Hindlimb muscle (tissue), 1 donor: ENCODE measurements at regions not wholly inside any gene's neighbourhood (a gene's known extent, or its start where the extent isn't known, plus 50 kb on each side); places are given as distances from the start of the nearest gene placed in this dataset.
"Not testable (repeated sequence)": the region's sequence is repeated elsewhere in the genome, so short reads cannot be mapped to it uniquely, and the experiment has no call there.

Source experiments
- DNase-seq: peaks from one replicate; pipeline ENCODE4 v3.0.0-alpha.2; 2013

DNA sequence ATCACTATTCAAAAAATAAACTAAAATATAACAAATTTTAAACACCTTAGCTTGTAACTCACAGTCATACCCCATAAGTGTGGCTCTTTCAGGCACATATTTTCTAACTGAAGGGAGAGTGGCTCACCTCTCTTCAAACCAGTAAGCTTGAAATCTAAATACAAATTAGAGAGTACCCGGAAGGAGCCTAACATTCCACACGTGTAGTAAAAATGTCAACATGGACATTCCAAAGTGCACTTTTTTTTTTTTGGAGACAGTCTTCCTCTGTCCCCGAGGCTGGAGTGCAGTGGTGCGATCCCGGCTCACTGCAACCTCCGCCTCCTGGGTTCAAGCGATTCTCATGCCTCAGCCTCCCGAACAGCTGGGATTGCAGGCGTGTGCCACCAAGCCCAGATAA, 275.6 kb upstream of the ADGRL2 start:
- DNase-seq, result no peak

DNA sequence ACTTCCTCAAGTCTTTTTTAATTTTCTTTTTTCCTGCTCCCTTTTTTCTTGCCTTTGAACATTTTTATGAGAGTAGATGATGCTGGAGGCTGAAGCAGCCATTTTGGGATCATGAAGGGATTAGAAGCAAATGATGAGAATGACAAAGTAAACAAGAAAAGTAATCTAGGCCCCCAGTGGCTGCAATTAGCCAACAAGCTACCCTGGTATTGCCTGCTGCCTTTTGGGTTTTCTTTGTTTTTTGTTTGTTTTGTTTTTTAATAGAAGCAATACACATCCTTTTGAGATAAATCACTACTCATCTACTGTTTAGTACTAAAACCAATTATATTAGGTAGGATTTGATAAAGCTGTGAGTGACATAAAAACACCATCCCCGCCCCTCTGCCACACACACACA, 280.7 kb upstream of the ADGRL2 start:
- no peak for DNase-seq

DNA sequence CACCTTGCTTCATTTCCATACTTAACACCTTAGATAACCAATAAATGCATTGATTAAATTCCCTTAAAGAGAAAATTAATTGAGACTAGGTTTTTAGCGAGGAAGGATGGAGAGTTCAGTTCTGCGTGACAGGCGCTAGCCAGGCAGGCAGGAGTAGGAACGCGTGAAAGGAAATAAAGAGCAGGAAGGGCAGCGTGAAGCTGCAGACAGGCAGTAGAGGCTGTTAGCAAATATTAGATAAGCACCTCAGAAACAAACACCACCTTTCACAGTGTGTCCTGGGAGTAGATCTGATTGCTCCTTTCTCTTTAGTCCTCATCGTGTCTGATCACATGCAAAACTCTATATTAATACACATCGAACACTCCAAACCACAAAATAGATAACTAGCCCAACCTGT, 282.7 kb upstream of the ADGRL2 start:
- no peak for DNase-seq

DNA sequence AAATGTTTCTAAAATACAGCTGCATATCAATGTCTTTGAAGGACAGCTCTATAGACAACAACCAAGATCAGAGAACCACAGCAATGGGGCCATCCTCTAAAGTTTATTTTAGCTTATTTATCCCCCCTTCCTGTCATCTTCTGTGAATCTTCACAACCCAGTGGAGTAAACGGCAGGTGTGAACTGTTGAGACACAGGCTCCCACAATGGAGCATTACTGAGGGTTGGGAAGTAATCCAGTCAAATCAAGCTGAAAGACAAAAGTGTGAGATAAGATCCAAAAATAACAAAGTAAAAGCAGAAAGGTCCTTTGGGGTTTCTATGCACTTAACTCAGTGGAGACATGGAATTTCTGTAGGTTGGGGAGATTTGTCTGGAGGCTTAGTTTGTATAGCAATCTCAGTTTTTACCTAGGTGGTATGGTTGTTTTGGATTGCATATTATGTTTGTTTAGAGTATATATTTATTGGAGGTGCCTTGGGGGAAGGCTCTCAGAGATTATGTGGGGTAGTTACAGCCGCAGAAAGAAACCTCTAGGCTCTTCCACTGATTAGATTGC, 286.9 kb upstream of the ADGRL2 start:
- DNase-seq, result no peak

DNA sequence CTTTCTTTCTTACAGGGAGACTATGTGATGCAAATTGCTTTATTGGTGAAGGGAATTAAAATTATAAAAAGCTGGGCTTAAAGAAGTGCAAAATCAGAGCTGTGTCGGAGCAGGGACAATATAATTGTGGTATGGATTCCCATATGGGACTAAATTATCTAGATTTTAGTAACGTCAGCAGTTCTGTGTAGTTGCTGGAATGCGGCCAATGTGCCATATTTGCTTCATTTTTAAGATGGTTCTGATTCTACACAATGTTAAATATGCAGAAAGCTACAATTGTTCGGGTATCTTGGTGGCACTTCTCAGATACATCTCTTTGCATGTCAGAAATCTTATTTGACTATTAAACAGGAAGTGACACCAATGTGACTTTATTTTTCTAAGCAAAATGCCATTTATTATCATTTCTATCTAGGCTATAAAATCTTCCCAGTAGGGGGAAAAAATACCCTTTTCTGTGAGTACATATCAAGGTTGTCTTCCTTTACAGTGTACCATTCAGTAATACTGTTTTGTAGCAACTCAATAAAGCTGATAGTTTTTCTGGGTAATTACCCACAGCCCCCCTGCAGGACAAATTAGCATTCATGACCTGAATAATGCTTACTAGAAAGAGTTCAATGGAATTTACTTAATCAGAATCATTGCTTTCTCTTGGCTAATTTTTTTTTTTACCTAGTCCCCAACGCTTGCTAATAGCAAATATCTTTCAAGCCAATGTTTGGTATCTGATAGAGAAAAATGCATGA, 288.3 kb upstream of the ADGRL2 start:
- no peak for DNase-seq

DNA sequence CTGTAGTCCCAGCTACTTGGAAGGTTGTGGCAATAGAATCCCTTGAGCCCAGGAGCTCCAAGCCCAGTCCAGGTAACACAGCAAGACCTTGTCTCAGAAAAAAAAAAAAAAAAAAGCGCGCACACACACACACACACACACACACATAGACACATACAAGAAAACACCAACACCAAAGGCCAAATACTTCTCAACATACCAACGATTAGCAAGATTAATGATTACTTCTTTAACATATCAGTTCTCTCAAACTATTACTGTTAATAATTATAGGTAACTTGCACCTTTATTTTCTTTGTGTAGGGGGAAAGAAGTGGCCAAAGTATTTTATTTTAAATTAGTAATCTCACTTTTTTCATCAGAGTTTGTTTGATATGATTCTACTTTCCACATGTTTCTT, 289.5 kb upstream of the ADGRL2 start:
- no peak for DNase-seq

DNA sequence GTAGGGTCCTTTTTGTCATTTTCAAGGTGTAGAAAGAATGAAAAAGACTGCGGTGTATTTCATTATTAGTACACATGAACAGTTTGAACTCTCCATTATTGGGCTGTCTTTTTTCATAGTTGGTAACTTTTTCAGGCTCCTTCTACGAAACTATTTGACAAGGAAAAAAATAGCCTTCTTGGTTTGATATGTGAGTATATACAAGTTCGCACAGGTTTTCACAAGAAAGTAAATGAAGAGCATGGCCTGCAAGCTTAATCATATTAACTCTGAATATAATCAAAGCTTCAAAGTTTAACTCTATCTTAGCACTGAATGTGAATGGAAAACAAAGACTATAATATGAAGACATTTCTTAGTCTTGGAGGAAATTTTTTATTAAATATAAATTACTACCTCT, 290.0 kb upstream of the ADGRL2 start:
- DNase-seq, result no peak

DNA sequence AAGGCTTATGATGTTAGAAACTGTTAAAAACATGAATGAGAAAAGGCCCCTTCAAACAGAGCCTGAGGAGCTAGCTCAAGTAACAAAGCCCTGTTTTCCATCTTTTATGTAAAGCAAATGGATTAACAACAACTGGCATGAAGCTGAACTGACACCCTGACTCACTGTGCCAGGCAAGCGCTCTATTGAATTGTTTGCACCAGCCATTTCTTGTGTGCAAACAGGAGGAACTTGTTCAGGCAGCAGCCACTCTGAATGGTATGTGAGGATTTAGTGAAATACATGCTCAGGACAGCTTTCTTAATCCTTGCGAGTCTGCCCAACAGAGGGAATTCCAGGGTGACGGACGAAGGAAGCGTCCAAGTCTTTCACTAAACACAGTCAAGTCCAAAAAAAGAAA, 291.1 kb upstream of the ADGRL2 start:
- DNase-seq, result no peak

DNA sequence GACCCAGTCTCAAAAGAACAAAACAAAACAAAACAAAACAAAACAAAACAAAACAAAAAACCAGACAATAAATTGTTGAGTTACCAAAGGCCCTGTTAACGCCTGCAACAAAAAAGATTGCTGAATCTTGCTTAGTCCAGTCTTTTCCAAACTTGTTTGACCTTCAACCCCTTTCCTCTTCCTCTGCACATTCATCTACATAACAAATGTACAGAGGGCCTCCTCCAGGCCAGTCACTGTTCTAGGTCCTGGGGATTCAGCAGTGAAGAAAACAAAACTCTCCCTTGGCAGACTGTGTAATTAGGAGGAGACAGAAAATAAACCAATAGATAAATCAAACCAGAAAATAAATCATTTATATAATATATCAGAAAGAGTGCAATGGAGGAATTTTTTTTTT, 294.0 kb upstream of the ADGRL2 start:
- no peak for DNase-seq

DNA sequence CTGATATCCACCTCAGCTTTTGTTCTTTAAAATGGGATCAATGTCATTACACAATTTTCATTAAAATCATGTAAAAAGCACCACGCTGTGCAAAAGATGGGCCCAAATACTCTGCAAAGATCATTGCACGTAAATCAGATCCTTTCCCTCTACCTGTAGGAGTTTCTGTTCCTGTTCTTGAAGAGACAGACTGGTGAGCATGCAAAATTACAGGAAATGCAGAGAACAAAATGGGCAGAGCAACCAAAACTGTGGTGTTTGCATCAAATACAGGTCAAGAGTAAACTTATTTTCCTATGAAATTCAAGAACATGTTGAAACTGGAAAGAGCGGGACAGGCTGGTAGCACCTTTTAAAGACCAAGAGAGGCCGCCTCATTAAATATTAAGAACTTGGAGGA, 294.9 kb upstream of the ADGRL2 start:
- DNase-seq, result no peak

DNA sequence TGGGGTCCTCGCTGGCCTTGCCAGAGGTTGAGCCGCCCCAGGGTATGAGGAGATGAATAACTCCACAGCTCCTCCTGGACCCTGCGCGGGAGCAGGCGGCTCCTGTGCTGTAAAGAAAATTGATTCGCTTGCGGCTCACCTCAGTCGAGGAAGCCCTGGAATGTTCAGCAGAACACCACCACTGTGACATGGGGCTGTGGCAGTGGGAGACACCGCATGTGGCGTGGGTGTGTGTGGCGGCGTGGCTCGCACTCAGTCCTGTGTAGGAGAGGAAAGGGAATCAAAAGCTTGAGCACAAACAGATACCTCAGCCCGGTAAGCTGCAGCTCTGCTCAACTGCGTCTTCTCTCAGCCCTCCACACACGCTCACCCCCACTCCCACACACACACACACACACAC, 295.9 kb upstream of the ADGRL2 start:
- DNase-seq, result not testable (repeated sequence)

DNA sequence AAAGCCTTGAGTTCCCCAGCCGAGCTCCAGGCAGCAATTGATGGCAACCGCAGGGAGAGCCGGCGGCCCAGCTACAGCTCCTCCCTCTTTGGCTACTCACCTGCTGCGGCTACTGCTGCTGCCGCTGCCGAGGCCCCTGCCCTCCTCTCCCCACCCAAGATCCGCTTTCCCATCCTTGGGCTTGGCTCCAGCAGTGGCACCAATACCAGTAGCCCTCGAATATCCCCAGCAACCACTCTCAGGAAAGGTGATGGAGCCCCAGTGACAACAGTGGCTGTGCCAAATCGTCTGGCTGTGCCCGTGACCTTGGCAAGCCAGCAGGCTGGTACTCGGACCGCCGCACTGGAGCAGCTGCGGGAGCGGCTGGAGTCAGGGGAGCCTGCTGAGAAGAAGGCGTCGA, 298.0 kb upstream of the ADGRL2 start:
- not testable (repeated sequence) for DNase-seq

DNA sequence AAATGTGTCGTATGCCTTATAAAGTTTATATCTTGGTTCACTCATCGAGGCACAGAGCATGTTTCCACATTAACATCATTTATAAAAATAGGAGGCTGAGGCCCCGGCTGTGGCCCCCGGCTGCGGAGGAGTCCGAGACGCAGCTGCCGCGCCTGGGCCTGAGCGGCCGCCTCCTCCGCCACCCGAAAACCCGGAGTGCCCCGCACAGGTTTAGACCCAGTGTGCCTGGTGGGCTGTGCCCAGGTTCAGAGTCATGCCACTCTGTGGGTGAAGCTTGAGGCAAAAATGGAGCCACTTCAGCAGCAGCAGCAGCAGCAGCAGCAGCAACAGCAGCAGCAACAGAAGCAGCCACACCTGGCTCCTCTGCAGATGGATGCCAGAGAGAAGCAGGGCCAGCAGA, 299.2 kb upstream of the ADGRL2 start:
- not testable (repeated sequence) for DNase-seq

DNA sequence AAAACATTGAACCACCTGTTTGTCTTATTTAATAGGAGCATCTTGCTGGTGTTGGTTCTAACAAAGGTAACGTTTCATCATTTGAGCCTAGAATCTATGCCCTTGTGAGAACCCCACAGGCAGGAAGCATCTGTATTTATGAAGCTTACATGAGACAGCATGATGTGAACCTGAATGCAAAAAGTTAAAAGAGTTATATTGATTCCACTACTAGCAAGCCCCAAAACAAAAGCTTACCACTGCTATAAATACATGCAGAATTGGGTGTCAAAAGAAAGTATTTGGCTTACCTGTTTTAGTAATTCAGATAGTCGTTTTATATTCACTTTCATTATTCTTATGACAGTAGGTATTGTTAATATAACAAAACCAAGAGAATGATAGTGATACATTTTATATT, 301.2 kb upstream of the ADGRL2 start:
- no peak for DNase-seq

DNA sequence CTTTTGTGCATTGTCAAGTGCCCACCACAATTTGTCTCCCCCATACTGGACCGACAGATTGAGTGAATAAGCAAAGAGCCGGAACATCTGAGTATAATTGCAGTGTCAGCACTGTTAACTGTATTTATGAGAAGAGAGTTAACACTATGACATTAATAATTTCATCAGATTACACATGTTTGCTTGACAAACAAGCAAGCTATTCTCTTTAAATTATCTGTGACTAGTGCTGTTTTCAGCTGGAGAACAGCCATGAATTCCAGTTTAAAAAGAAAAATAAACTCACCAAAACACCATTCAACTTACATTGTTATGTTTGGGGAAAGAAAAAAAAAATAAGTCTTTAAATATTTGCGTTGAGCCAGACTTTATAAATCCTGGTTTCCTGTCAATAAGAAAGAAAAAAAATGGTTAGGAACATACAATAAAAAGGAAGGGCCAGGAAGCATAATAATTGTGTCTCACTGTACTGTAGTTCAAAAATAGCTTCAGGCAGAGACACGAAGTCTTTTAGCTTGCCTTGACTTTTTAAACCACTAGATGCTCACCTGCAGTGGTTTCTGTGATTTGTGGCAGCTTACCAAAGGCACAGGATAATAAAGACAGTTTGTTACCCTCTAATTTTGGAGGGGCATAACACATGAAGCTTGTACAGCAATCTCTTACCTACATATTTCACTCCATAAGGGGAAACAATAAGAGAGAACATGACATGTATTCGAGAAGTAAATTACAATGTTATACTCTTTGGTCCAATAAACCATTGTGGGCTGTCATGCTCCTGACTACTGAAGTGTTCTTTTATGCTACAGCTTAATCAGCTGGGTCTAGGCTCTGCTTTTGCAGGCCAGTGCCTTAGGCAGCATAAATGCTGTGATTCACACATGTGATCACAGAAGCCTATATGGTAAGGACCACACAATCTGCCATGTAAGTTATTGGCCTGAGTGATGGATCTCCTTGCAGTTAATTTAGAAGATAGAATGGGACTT, 302.0 kb upstream of the ADGRL2 start:
- DNase-seq, result no peak

DNA sequence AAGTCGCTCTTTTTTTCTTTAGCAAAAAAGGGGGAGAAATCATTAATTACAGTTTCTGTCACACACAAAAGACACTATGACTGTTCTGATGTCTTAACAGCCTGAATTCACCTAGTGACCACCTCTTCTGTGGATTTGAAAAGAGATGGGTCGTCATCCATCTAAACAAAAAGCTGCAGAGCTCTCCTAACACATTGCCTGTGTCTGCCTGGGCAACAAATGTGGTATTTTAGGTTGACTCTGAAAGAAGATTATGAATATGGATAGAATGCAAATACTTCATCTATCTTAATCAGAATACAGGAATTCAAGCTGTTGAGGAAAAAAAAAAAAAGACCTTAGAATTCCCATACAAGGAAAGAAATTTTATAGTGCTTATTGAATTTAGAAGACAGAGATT, 304.4 kb upstream of the ADGRL2 start:
- DNase-seq, result no peak

DNA sequence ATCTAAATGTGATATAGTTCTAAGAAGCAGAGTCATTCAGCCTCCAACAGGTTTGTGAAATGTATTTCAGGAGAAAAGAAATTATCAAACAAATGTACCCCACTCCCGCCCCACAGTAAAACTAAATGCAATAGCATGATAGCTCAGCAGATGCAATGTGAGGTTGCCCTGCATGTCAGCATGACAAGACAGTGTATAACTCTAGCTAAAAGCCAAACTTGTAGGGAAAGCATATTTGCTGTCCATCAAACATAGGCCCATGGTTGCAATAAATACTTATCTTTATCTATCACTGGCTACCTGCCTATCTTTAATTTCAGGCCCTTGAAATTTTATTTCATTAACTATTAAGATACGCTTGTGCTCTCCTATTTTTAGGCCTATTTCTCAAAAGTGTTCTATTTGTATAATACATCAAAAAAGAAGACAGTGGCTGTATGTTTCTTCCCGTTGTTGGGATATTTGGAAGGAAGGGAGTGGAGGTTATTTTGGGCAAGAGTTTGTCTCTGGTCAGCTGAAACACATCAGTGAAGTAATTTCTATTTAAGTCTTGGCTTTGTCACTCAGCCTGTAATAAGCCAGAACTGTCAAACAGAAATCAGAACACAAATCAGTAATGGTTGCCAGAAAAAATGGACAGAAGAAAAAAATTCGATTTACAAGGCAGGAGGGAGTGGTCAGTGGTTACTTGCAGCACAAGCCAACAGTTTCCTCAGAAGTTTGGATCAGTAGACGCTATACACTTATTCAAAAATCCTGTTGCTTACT, 307.4 kb upstream of the ADGRL2 start:
- DNase-seq, result peak; percentile 36

DNA sequence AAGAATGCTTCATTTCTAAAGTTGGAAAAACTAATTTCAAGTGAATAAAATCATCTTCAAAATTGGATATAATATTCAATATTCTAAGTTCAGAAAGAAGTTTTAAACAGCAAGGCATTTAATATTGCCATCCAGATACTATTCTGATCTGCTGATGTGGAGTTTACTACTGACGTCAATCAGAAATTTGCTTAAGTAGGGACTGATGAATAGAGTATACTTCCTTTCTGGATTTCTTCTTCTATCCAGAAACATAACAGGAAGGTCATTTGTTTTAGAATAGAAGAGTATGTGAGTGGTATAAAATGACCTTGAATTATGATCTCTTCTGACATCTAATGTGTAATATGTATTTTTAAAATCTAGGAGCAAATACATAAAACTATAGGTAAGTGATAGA, 308.1 kb upstream of the ADGRL2 start:
- DNase-seq, result no peak

DNA sequence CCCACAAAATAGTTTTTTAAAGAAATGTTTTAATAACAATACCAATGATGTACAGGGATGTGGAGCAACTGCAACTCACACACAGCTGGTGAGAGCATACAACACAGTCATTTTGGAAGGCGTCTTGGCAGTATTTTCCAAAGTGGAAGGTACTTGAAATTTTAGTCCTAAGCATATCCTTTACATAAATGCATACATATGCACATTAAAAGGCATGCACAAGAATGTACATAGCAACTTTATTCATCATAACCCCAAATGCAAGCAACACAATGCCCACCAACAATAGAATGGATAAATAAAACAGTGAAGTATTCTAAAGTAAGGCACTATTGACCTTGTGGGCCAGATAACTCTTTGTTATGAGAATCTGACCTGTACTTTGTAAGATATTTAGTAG, 310.1 kb upstream of the ADGRL2 start:
- no peak for DNase-seq

DNA sequence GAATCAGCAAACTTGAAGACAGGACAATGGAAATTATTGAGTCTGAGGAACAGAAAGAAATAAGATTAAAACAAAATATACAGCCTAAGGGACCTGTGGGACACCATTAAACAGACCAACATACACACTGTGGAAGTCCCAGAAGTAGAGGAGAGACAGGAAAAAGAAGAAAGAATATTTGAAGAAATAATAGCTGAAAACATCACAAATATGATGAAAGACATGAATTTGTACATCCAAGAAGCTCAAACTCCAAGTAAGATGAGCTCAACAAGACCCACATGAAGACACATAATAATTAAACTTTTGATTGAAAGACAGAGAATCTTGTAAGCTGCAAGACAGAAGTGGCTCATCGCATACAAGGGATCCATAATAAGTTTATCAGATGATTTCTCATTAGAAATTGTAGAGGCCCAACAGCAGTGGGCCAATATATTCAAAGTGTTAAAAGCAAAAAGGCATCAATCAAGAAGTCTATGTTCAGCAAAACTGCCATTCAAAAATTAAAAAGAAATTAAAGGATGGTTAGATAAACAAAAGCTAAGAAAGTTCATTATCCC, 311.3 kb upstream of the ADGRL2 start:
- no peak for DNase-seq

DNA sequence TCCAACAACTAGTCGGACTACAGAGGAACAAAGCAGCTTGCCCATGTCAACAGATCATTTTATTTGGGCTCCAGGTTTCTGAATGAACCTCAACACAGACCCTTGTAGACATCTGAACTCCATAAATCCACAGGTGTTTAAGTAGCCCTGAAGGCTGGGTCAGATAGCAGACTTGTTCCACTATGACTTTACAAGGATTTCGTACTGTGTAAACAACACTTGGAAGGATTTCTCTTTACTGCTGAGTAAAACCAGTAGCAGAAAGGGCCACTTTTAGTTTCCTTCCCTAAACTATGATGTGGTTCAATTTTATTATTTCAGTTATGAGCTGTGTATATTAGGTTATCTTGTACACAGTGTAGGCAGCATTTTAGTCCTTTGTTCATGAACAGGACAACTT, 316.4 kb upstream of the ADGRL2 start:
- no peak for DNase-seq

DNA sequence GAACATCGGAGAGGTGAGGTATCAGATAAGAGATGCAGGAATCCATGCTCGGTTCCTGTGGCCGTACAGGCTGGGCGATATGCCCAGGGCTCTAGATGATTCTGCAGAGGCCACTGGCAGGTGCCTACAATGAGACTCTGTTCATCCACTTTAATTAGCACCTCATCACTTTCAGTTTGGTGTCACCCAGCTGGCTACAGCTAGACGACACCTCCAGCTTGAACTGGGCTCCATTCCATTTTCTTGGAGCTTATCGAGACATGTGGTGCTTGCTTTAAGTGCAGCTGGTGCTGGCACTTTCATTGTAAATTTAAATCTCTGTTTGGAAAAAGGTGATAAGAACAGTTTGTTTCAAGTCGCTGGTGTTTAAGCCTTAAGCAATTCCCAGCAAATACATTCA, 322.5 kb upstream of the ADGRL2 start:
- DNase-seq, result no peak
